ENCODE measurements at regions not wholly inside any gene's neighbourhood (a gene's known extent, or its start where the extent isn't known, plus 50 kb on each side); places are given as distances from the start of the nearest gene placed in this dataset.

GRCh38 chr13:50417597-50417996 is 402.4 kb downstream of the KCNRG start:
- TF ChIP-seq EZH2 (IDR thresholded peaks at IDR 0.05; ENCODE audit: borderline replicate concordance) (no peak), CTCF (IDR thresholded peaks at IDR 0.05; ENCODE audit: poor library complexity) (no peak)

Data from hepatocyte (in vitro differentiated cells).